ENCODE measurements at regions not wholly inside any gene's neighbourhood (a gene's known extent, or its start where the extent isn't known, plus 50 kb on each side); places are given as distances from the start of the nearest gene placed in this dataset.

- DNase-seq, result no peak
These were observed 87.1 kb upstream of the LINC01488 start for GRCh38 chr11:69394234-69394868.

GRCh38 chr11:69394869-69395246 is 86.6 kb upstream of the LINC01488 start:
- no peak for DNase-seq

- no peak for DNase-seq
These were observed 86.2 kb upstream of the LINC01488 start for GRCh38 chr11:69395287-69395686.

GRCh38 chr11:69396051-69396947 is 85.2 kb upstream of the LINC01488 start:
- DNase-seq, result no peak

- DNase-seq, result no peak
These were observed 84.5 kb upstream of the LINC01488 start for GRCh38 chr11:69396948-69397307.

GRCh38 chr11:69397732-69398131 is 83.7 kb upstream of the LINC01488 start:
- DNase-seq, result no peak

- DNase-seq, result no peak
These were observed 82.7 kb upstream of the LINC01488 start for GRCh38 chr11:69398529-69399492.

- no peak for DNase-seq
These were observed 81.3 kb upstream of the LINC01488 start for GRCh38 chr11:69400140-69400539.

- DNase-seq, result no peak
These were observed 80.5 kb upstream of the LINC01488 start for GRCh38 chr11:69400771-69401590.

- no peak for DNase-seq
These were observed 79.7 kb upstream of the LINC01488 start for GRCh38 chr11:69401715-69402114.

GRCh38 chr11:69402251-69402887 is 79.1 kb upstream of the LINC01488 start:
- DNase-seq, result no peak

GRCh38 chr11:69403556-69404215 is 77.8 kb upstream of the LINC01488 start:
- no peak for DNase-seq

GRCh38 chr11:69406060-69406459 is 75.4 kb upstream of the LINC01488 start:
- no peak for DNase-seq

GRCh38 chr11:69409812-69410645 is 71.4 kb upstream of the LINC01488 start:
- DNase-seq, result no peak

- no peak for DNase-seq
These were observed 70.1 kb upstream of the LINC01488 start for GRCh38 chr11:69411257-69411924.

GRCh38 chr11:69413015-69413801 is 68.3 kb upstream of the LINC01488 start:
- no peak for DNase-seq

- no peak for DNase-seq
These were observed 67.5 kb upstream of the LINC01488 start for GRCh38 chr11:69413993-69414392.

GRCh38 chr11:69414773-69415187 is 66.7 kb upstream of the LINC01488 start:
- DNase-seq, result no peak
